Mesenchymal stem cell (in vitro differentiated cells and primary cell): ENCODE measurements at regions not wholly inside any gene's neighbourhood (a gene's known extent, or its start where the extent isn't known, plus 50 kb on each side); places are given as distances from the start of the nearest gene placed in this dataset.

Experiments
- DNase-seq: peaks from one replicate; pipeline ENCODE4 v3.0.0-alpha.2; 2013
- H2AFZ ChIP-seq: one replicate; pipeline ENCODE4 v1.6.1; 2013; ENCODE audit warnings: low read depth, mild to moderate bottlenecking, control low read depth, inconsistent platforms, low read length, moderate library complexity
- H2AK5ac ChIP-seq: 2 replicates; pipeline ENCODE4 v1.6.1; 2013; ENCODE audit warnings: low read length, moderate library complexity, mild to moderate bottlenecking, inconsistent platforms; ENCODE audit not compliant: severe bottlenecking
- H2BK120ac ChIP-seq: one replicate; pipeline ENCODE4 v1.6.1; 2013; ENCODE audit warnings: low read depth, mild to moderate bottlenecking, inconsistent platforms, low read length, moderate library complexity
- H2BK12ac ChIP-seq, 2 experiments: one replicate each; pipeline ENCODE4 v1.6.1; 2013; ENCODE audit warnings: inconsistent platforms in 2 of 2, low read length in 2 of 2, mild to moderate bottlenecking in 2 of 2, moderate library complexity in 2 of 2, control low read depth in 1 of 2
- H2BK15ac ChIP-seq: one replicate; pipeline ENCODE4 v1.6.1; 2013; ENCODE audit warnings: mild to moderate bottlenecking, low read depth, inconsistent platforms; ENCODE audit not compliant: poor library complexity, severe bottlenecking
- H2BK5ac ChIP-seq: 2 replicates; pipeline ENCODE4 v1.6.1; 2013; ENCODE audit warnings: low read depth, mild to moderate bottlenecking, low read length, control low read depth, inconsistent platforms; ENCODE audit not compliant: poor library complexity, severe bottlenecking
- H3K14ac ChIP-seq, 2 experiments: one replicate each; pipeline ENCODE4 v1.6.1; 2013; ENCODE audit warnings: inconsistent platforms in 2 of 2, low read length in 2 of 2, control low read depth in 1 of 2, mild to moderate bottlenecking in 1 of 2, moderate library complexity in 1 of 2
- H3K18ac ChIP-seq, 2 experiments: one replicate each; pipeline ENCODE4 v1.6.1; 2013; ENCODE audit warnings: inconsistent platforms in 2 of 2, low read length in 2 of 2, control low read depth in 1 of 2, low read depth in 1 of 2, mild to moderate bottlenecking in 1 of 2
- H3K23ac ChIP-seq, 2 experiments: one replicate each; pipeline ENCODE4 v1.6.1; 2013; ENCODE audit warnings: inconsistent platforms in 2 of 2, low read length in 2 of 2, mild to moderate bottlenecking in 2 of 2, moderate library complexity in 2 of 2, control low read depth in 1 of 2
- H3K27ac ChIP-seq: 2 replicates; pipeline ENCODE4 v1.5.1; 2013; ENCODE audit warnings: mild to moderate bottlenecking, moderate library complexity, low read length, control low read depth, inconsistent platforms; ENCODE audit not compliant: poor library complexity, severe bottlenecking
- H3K27me3 ChIP-seq, 2 experiments: 2 replicates each; pipeline versions ENCODE4 v1.6.1 to v1.7.0; 2013; ENCODE audit warnings: low read length in 2 of 2, mild to moderate bottlenecking in 2 of 2, moderate library complexity in 2 of 2, control low read depth in 1 of 2, inconsistent platforms in 1 of 2; ENCODE audit not compliant: control insufficient read depth in 1 of 2, insufficient read depth in 1 of 2
- H3K36me3 ChIP-seq, 2 experiments: 2 replicates each; pipeline versions ENCODE4 v1.6.1 to v1.7.0; 2013; ENCODE audit warnings: low read length in 2 of 2, control low read depth in 1 of 2, inconsistent platforms in 1 of 2, low read depth in 1 of 2, mild to moderate bottlenecking in 1 of 2; ENCODE audit not compliant: insufficient read depth in 2 of 2, control insufficient read depth in 1 of 2
- H3K4ac ChIP-seq, 2 experiments: one replicate each; pipeline ENCODE4 v1.6.1; 2013; ENCODE audit warnings: inconsistent platforms in 2 of 2, low read length in 2 of 2, mild to moderate bottlenecking in 2 of 2, moderate library complexity in 2 of 2, control low read depth in 1 of 2, low read depth in 1 of 2
- H3K4me1 ChIP-seq: 2 replicates; pipeline ENCODE4 v1.6.1; 2013; ENCODE audit warnings: low read depth, low read length, control low read depth; ENCODE audit not compliant: control insufficient read depth, insufficient read depth
- H3K4me2 ChIP-seq: 2 replicates; pipeline ENCODE4 v1.6.1; 2013; ENCODE audit warnings: low read length, mild to moderate bottlenecking, inconsistent platforms; ENCODE audit not compliant: poor library complexity, severe bottlenecking
- H3K4me3 ChIP-seq, 2 experiments: 2 replicates each; pipeline versions ENCODE4 v1.5.1 to v1.7.0; 2013; ENCODE audit warnings: low read length in 2 of 2, mild to moderate bottlenecking in 2 of 2, control low read depth in 1 of 2, low read depth in 1 of 2; ENCODE audit not compliant: insufficient read depth in 1 of 2
- H3K79me1 ChIP-seq: replicated peaks from 2 replicates; pipeline ENCODE4 v1.6.1; 2013; ENCODE audit warnings: mild to moderate bottlenecking, control low read depth, low read length, inconsistent platforms; ENCODE audit not compliant: poor library complexity, severe bottlenecking
- H3K9ac ChIP-seq: 2 replicates; pipeline ENCODE4 v1.7.0; 2013; ENCODE audit warnings: mild to moderate bottlenecking, low read length, moderate library complexity
- H3K9me3 ChIP-seq: 2 replicates; pipeline ENCODE4 v1.7.0; 2013; ENCODE audit warnings: mild to moderate bottlenecking, low read length; ENCODE audit not compliant: control insufficient read depth
- H4K8ac ChIP-seq: one replicate; pipeline ENCODE4 v1.6.1; 2013; ENCODE audit warnings: inconsistent platforms, mild to moderate bottlenecking, low read length, moderate library complexity
- H4K91ac ChIP-seq: one replicate; pipeline ENCODE4 v1.6.1; 2013; ENCODE audit warnings: mild to moderate bottlenecking, low read length, inconsistent platforms
- WGBS: methylation state at CpG from one replicate; pipeline ENCODE4 v1.1.7; 2013; ENCODE audit warnings: mixed read lengths; 5-methylcytosine and 5-hydroxymethylcytosine counted together

DNA sequence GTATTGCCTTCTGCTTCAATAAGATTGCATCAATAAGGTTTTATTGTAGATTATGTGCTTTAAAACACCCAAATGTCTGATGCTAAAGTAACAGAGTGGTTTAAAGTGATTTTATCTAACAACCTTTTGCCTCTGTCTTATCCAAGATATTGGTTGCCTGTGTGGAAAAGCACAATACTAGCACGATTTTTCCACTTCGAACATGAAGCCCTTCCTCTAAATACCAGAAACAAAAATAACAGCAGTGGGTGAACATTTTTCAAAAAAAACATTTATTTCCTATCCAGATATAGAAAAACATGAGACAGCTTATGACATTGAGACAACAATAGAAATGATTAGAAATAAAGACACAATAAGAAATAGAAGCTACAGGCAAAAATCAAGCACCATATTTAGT, 59.5 kb upstream of the MDFIC start:
- no peak overlapping the region for H2AFZ ChIP-seq
- H3K27me3 ChIP-seq, result no peaks in the 10 kb centered on the region
- DNase-seq, result no peak
- no peak overlapping the region for H3K14ac ChIP-seq
- no peak overlapping the region for H3K9ac ChIP-seq
- H2BK120ac ChIP-seq, result no peak overlapping the region
- H3K18ac ChIP-seq, result no peak overlapping the region
- no peak overlapping the region for H2BK5ac ChIP-seq
- H3K9me3 ChIP-seq, result no peaks in the 10 kb centered on the region
- no peak overlapping the region for H2AK5ac ChIP-seq
- H3K79me1 ChIP-seq, result no peaks in the 10 kb centered on the region
- no peak overlapping the region for H4K8ac ChIP-seq
- H3K4me3 ChIP-seq, result no peak overlapping the region
- no peak overlapping the region for H3K23ac ChIP-seq
- no peak overlapping the region for H4K91ac ChIP-seq
- H2BK15ac ChIP-seq, result no peak overlapping the region
- H3K36me3 ChIP-seq, result no peaks in the 10 kb centered on the region
- H2BK12ac ChIP-seq, result no peak overlapping the region
- H3K4me1 ChIP-seq, result no peaks in the 10 kb centered on the region
- H3K4me2 ChIP-seq, result no peak overlapping the region
- 78% methylated on average over 2 of the region's 2 CpGs for WGBS
- H3K27ac ChIP-seq, result no peak overlapping the region
- no peak overlapping the region for H3K4ac ChIP-seq

DNA sequence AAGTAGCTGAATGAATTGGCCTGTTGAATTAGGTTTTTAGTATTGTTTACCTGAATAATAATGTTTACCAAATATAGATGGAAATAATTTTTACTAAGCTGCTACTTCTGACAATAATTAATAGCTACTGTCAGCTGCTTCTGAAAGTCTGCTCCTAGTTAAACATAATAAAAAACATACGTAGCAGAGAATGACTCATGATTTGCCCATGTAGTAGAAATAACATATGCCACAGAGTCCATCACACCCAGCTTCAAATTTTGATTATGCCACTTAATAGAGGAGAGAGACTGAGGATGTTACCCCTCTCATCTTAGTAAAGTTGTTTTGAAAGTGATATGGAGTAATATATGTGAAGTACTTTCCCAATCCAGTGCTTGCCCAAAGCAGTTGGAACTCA, 57.6 kb upstream of the MDFIC start:
- Histone ChIP-seq H3K4me2 (no peak overlapping the region), H3K27ac (no peak overlapping the region), H2AFZ (no peak overlapping the region), H3K9me3 (no peaks in the 10 kb centered on the region), H2BK5ac (no peak overlapping the region), H3K14ac (no peak overlapping the region), H3K4me1 (no peaks in the 10 kb centered on the region), H3K4me3 (no peak overlapping the region), H3K23ac (no peak overlapping the region), H3K36me3 (no peaks in the 10 kb centered on the region), H3K79me1 (no peaks in the 10 kb centered on the region), H2BK15ac (no peak overlapping the region), H3K18ac (no peak overlapping the region), H2AK5ac (no peak overlapping the region), H4K91ac (no peak overlapping the region), H2BK120ac (no peak overlapping the region), H3K27me3 (no peaks in the 10 kb centered on the region), H4K8ac (no peak overlapping the region), H2BK12ac (no peak overlapping the region), H3K4ac (no peak overlapping the region), H3K9ac (no peak overlapping the region)
- no CpG with 5 or more reads among the region's 1 CpG for WGBS
- no peak for DNase-seq

DNA sequence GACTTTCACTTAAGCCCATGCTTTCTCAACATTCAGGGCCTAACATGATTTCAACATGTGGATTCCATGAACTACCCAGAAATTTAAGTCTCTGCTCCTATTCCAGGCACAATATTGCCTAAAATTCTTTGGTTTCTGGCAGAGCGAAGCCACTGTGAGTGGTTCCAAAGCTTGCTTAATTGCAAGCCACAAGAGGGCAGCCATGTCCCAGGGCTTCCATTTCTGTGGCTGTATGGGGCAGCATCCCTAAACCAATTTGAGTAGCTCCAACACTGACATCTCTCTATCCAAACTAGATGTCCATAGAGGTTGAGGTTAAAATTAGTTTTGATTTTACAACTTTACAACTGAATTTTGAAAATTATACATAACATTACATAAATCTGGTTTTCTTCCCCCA, 56.3 kb upstream of the MDFIC start:
- Histone ChIP-seq H3K27ac (no peak overlapping the region), H3K9ac (no peak overlapping the region), H2AK5ac (no peak overlapping the region), H3K9me3 (no peaks in the 10 kb centered on the region), H3K36me3 (no peaks in the 10 kb centered on the region), H3K14ac (no peak overlapping the region), H2BK12ac (no peak overlapping the region), H3K23ac (no peak overlapping the region), H3K4me2 (no peak overlapping the region), H3K4me3 (no peak overlapping the region), H4K91ac (no peak overlapping the region), H2BK120ac (no peak overlapping the region), H3K4me1 (no peaks in the 10 kb centered on the region), H3K27me3 (no peaks in the 10 kb centered on the region), H3K18ac (no peak overlapping the region), H2BK5ac (no peak overlapping the region), H3K4ac (no peak overlapping the region), H3K79me1 (no peaks in the 10 kb centered on the region), H2BK15ac (no peak overlapping the region), H4K8ac (no peak overlapping the region), H2AFZ (no peak overlapping the region)
- WGBS, result 88% methylated on average over 1 of the region's 1 CpG
- peak; percentile 64 for DNase-seq
